BLaER1 treated with 17β-estradiol and CSF1 and Interleukin-3, amounts not matched to agents 10 nM and 100 nM (cell line): ENCODE measurements at regions not wholly inside any gene's neighbourhood (a gene's known extent, or its start where the extent isn't known, plus 50 kb on each side); places are given as distances from the start of the nearest gene placed in this dataset.

Source experiments
- H3K27ac ChIP-seq, 11 experiments: shearing (Covaris generic); formaldehyde crosslinking; 2 replicates each; pipeline ENCODE4 v1.8.1; 2022
- H3K27me3 ChIP-seq, 11 experiments: shearing (Covaris generic); formaldehyde crosslinking; 2 replicates each; pipeline ENCODE4 v1.8.1; 2022
- H3K36me3 ChIP-seq, 11 experiments: shearing (Covaris generic); formaldehyde crosslinking; 2 replicates each; pipeline ENCODE4 v1.8.1; 2022
- H3K4me1 ChIP-seq, 10 experiments: shearing (Covaris generic); formaldehyde crosslinking; 2 replicates each; pipeline ENCODE4 v1.8.1; 2022
- H3K4me2 ChIP-seq, 11 experiments: shearing (Covaris generic); formaldehyde crosslinking; 2 replicates each; pipeline ENCODE4 v1.8.1; 2022
- H3K4me3 ChIP-seq, 10 experiments: shearing (Covaris generic); formaldehyde crosslinking; 2 replicates each; pipeline ENCODE4 v1.8.1; 2022
- H3K9ac ChIP-seq, 11 experiments: shearing (Covaris generic); formaldehyde crosslinking; 2 replicates each; pipeline ENCODE4 v1.8.1; 2022
- H3K9me3 ChIP-seq, 11 experiments: shearing (Covaris generic); formaldehyde crosslinking; replicated peaks in 1 of 11; 2 replicates each; pipeline ENCODE4 v1.8.1; 2022
- H4K20me1 ChIP-seq, 11 experiments: shearing (Covaris generic); formaldehyde crosslinking; 2 replicates each; pipeline ENCODE4 v1.8.1; 2022
- Cebpa-rat ChIP-seq, 11 experiments: shearing (Covaris generic); IDR thresholded peaks; 2 replicates each; pipeline ENCODE4 v1.8.1; 2022

DNA sequence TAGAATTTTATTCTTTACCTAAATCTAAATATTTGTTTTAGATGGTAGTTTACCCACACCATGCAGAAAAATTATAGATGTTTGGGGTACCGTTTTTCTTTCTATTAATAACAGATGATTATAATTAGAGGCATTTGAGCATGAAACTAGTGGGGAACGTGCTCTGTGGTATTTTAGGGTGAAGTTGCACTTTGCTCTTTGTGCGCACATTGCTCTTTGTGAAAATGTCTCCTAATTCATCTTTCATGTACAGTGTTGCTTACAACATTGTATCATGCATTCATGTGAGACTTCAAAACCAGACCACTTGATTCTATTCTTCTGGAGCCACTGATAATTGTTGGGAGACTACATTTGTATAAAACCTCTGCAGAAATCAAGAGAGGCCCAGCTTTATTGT is 449.1 kb upstream of the RGS6 start:
- H3K27me3 ChIP-seq = no peaks in the 10 kb centered on the region
- H3K4me1 ChIP-seq = peaks cover 6 to 54% (median 22%) of the 10 kb centered on the region in 10 experiments; a peak in 17 of 20 replicates
- H3K27ac ChIP-seq = no peak overlapping the region
- no peak overlapping the region for H3K4me3 ChIP-seq
- H3K9ac ChIP-seq = no peak overlapping the region
- H3K36me3 ChIP-seq = peaks cover 0 to 45% (median 7%) of the 10 kb centered on the region in 11 experiments; a peak in 8 of 22 replicates
- no peak for TF ChIP-seq Cebpa-rat (IDR thresholded peaks at IDR 0.05)
- H3K4me2 ChIP-seq = no peak overlapping the region
- H3K9me3 ChIP-seq = no peaks in the 10 kb centered on the region
- H4K20me1 ChIP-seq = peaks cover 0 to 91% (median 0%) of the 10 kb centered on the region in 11 experiments; a peak in 8 of 22 replicates

DNA sequence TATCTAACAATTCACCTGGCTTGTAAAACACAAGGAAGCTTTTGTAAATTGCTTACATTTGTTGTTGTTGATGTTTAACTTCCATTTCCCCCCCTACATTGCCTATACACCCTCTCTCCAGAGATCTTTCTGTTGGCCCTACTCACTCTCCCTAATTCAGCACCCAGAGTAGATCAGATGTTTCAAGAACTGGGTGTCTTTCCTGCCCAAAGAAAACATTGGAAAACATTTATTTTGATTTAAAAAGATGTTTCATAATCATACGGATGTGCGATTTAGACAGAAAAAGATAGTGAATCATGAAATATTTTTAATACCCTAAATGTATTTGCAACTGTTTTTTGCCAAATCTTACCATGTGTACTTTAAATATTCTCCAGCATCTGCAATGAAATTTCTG is 446.4 kb upstream of the RGS6 start:
- Histone ChIP-seq H3K4me1 (peaks cover 0 to 42% (median 19%) of the 10 kb centered on the region in 10 experiments; a peak in 15 of 20 replicates), H3K27ac (no peak overlapping the region), H3K36me3 (peaks cover 0 to 46% (median 7%) of the 10 kb centered on the region in 11 experiments; a peak in 8 of 22 replicates), H3K9me3 (no peaks in the 10 kb centered on the region), H4K20me1 (peaks cover 0 to 100% (median 4%) of the 10 kb centered on the region in 11 experiments; a peak in 10 of 22 replicates), H3K4me2 (no peak overlapping the region), H3K4me3 (no peak overlapping the region), H3K27me3 (no peaks in the 10 kb centered on the region), H3K9ac (no peak overlapping the region)
- no peak for TF ChIP-seq Cebpa-rat (IDR thresholded peaks at IDR 0.05)

GRCh38 chr14:71486279-71486678 is 445.9 kb upstream of the RGS6 start:
- no peak overlapping the region for H3K9ac ChIP-seq
- H3K36me3 ChIP-seq = peaks cover 0 to 46% (median 7%) of the 10 kb centered on the region in 11 experiments; a peak in 8 of 22 replicates
- no peak overlapping the region for H3K4me2 ChIP-seq
- H3K4me1 ChIP-seq = peaks cover 0 to 38% (median 19%) of the 10 kb centered on the region in 10 experiments; a peak in 15 of 20 replicates
- H3K9me3 ChIP-seq = no peaks in the 10 kb centered on the region
- no peak overlapping the region for H3K4me3 ChIP-seq
- H4K20me1 ChIP-seq = peaks cover 0 to 100% (median 4%) of the 10 kb centered on the region in 11 experiments; a peak in 10 of 22 replicates
- H3K27ac ChIP-seq = no peak overlapping the region
- no peaks in the 10 kb centered on the region for H3K27me3 ChIP-seq
- TF ChIP-seq Cebpa-rat (IDR thresholded peaks at IDR 0.05) = no peak

GRCh38 chr14:71487449-71487848 is 444.8 kb upstream of the RGS6 start:
- no peak overlapping the region for H3K4me3 ChIP-seq
- H3K9me3 ChIP-seq = no peaks in the 10 kb centered on the region
- peaks cover 0 to 35% (median 19%) of the 10 kb centered on the region in 10 experiments; a peak in 15 of 20 replicates for H3K4me1 ChIP-seq
- H3K36me3 ChIP-seq = peaks cover 0 to 46% (median 7%) of the 10 kb centered on the region in 11 experiments; a peak in 8 of 22 replicates
- peaks cover 0 to 100% (median 4%) of the 10 kb centered on the region in 11 experiments; a peak in 11 of 22 replicates for H4K20me1 ChIP-seq
- no peaks in the 10 kb centered on the region for H3K27me3 ChIP-seq
- H3K9ac ChIP-seq = no peak overlapping the region
- peak overlapping the region in 6 of 11 experiments; percentile 29 to 61 (median 50); a peak in 11 of 22 replicates for H3K4me2 ChIP-seq
- H3K27ac ChIP-seq = no peak overlapping the region
- TF ChIP-seq Cebpa-rat (IDR thresholded peaks at IDR 0.05) = no peak

- Histone ChIP-seq H3K27ac (no peak overlapping the region), H3K36me3 (peaks cover 0 to 46% (median 7%) of the 10 kb centered on the region in 11 experiments; a peak in 8 of 22 replicates), H3K4me1 (peaks cover 0 to 35% (median 19%) of the 10 kb centered on the region in 10 experiments; a peak in 15 of 20 replicates), H3K27me3 (no peaks in the 10 kb centered on the region), H3K9ac (no peak overlapping the region), H3K4me2 (peak overlapping the region in 7 of 11 experiments; percentile 19 to 61 (median 45); a peak in 10 of 22 replicates), H3K9me3 (no peaks in the 10 kb centered on the region), H3K4me3 (no peak overlapping the region), H4K20me1 (peaks cover 0 to 100% (median 4%) of the 10 kb centered on the region in 11 experiments; a peak in 11 of 22 replicates)
- TF ChIP-seq Cebpa-rat (IDR thresholded peaks at IDR 0.05) = no peak
Observed at GRCh38 chr14:71487941-71488340, 444.3 kb upstream of the RGS6 start.

DNA sequence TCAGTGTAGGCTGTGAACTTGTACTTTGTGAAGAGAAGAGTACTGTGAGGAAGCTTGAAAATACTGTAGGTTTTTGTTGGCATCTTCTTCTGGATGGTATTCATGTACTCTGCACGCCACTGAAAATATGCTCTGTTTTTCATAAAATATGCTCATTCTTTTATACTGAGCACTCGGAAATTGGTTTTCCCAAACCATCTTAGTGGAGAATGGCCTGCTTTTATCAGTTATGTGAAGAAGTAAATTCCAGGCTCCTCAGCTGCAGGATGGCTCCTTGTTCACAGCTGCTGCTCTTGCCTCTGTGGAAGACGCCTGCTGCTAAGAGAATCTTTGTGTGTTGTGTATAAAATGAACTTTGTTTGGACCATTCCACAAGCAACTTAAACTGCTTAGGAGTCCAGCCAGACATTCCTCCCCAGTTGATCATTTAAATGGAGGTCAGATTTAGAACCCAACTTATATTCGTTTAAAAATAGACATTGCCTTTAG is 443.5 kb upstream of the RGS6 start:
- Histone ChIP-seq H3K27ac (no peak overlapping the region), H3K36me3 (peaks cover 0 to 38% (median 7%) of the 10 kb centered on the region in 11 experiments; a peak in 8 of 22 replicates), H3K9ac (no peak overlapping the region), H3K9me3 (no peaks in the 10 kb centered on the region), H3K4me1 (peaks cover 0 to 29% (median 18%) of the 10 kb centered on the region in 10 experiments; a peak in 15 of 20 replicates), H3K4me2 (peak overlapping the region in 8 of 11 experiments; percentile 19 to 61 (median 46); a peak in 15 of 22 replicates), H3K4me3 (no peak overlapping the region), H3K27me3 (no peaks in the 10 kb centered on the region), H4K20me1 (peaks cover 0 to 100% (median 8%) of the 10 kb centered on the region in 11 experiments; a peak in 11 of 22 replicates)
- no peak for TF ChIP-seq Cebpa-rat (IDR thresholded peaks at IDR 0.05)

DNA sequence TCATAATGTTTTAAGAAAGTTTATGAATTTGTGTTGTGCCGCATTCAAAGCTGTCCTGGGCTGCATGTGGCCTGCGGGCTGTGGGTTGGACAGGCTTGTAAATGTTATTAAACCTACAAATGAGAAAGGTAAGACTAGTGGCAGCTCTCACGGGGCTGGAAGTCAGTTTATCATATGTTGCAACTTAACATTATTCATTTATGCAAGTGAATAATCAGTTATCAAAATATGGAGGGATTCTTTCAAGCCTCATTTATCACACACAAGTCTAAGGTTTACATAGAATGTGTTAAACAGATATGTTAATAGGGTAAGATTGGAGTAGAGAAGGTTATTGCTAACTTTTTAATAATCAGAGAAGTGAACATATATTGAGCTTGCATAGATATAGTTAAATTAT is 442.5 kb upstream of the RGS6 start:
- peaks cover 0 to 33% (median 6%) of the 10 kb centered on the region in 11 experiments; a peak in 6 of 22 replicates for H3K36me3 ChIP-seq
- H3K9me3 ChIP-seq = peaks cover 0 to 4% (median 0%) of the 10 kb centered on the region in 11 experiments; a peak in 2 of 22 replicates
- peaks cover 0 to 27% (median 17%) of the 10 kb centered on the region in 10 experiments; a peak in 15 of 20 replicates for H3K4me1 ChIP-seq
- no peak overlapping the region for H3K9ac ChIP-seq
- no peak overlapping the region for H3K4me2 ChIP-seq
- H3K27me3 ChIP-seq = no peaks in the 10 kb centered on the region
- TF ChIP-seq Cebpa-rat (IDR thresholded peaks at IDR 0.05) = no peak
- H3K27ac ChIP-seq = no peak overlapping the region
- peaks cover 0 to 100% (median 8%) of the 10 kb centered on the region in 11 experiments; a peak in 12 of 22 replicates for H4K20me1 ChIP-seq
- H3K4me3 ChIP-seq = no peak overlapping the region

GRCh38 chr14:71491931-71492330 is 440.3 kb upstream of the RGS6 start:
- peaks cover 0 to 16% (median 7%) of the 10 kb centered on the region in 11 experiments; a peak in 13 of 22 replicates for H3K9me3 ChIP-seq
- H3K9ac ChIP-seq = no peak overlapping the region; a peak in 1 of 22 replicates
- H3K27me3 ChIP-seq = no peaks in the 10 kb centered on the region
- peaks cover 0 to 28% (median 0%) of the 10 kb centered on the region in 11 experiments; a peak in 4 of 22 replicates for H3K36me3 ChIP-seq
- no peak overlapping the region for H3K27ac ChIP-seq
- H3K4me3 ChIP-seq = no peak overlapping the region
- no peak overlapping the region for H3K4me2 ChIP-seq
- H3K4me1 ChIP-seq = peaks cover 0 to 26% (median 17%) of the 10 kb centered on the region in 10 experiments; a peak in 15 of 20 replicates
- TF ChIP-seq Cebpa-rat (IDR thresholded peaks at IDR 0.05) = no peak
- peaks cover 0 to 100% (median 9%) of the 10 kb centered on the region in 11 experiments; a peak in 12 of 22 replicates for H4K20me1 ChIP-seq

DNA sequence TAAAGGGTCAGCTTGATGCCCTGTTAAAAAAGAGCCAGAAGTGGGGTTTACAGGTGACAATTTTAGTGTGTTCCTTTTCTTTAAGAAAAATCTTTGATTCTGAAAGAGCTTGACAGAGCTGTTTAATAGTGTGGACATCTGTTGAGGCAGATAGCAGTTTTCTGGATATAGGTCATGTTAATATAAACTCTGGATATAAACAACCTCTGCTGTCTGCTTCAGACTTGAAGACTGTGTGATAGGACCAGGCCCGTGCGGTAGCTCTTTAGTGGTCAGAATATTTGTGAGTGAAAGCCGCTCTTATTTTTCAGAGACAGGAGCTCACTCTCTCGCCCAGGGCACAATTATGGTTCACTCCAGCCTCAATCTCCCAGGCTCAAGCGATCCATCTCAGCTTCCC is 439.9 kb upstream of the RGS6 start:
- no peak overlapping the region; a peak in 1 of 22 replicates for H3K9ac ChIP-seq
- H3K9me3 ChIP-seq = peaks cover 0 to 16% (median 7%) of the 10 kb centered on the region in 11 experiments; a peak in 13 of 22 replicates
- no peak overlapping the region for H3K4me2 ChIP-seq
- H3K36me3 ChIP-seq = peaks cover 0 to 28% (median 0%) of the 10 kb centered on the region in 11 experiments; a peak in 3 of 22 replicates
- H3K4me3 ChIP-seq = no peak overlapping the region
- H3K4me1 ChIP-seq = peaks cover 0 to 22% (median 16%) of the 10 kb centered on the region in 10 experiments; a peak in 15 of 20 replicates
- no peak overlapping the region for H3K27ac ChIP-seq
- no peaks in the 10 kb centered on the region for H3K27me3 ChIP-seq
- no peak for TF ChIP-seq Cebpa-rat (IDR thresholded peaks at IDR 0.05)
- H4K20me1 ChIP-seq = peaks cover 0 to 100% (median 9%) of the 10 kb centered on the region in 11 experiments; a peak in 11 of 22 replicates
